Astrocyte (in vitro differentiated cells and primary cell): ENCODE measurements at regions not wholly inside any gene's neighbourhood (a gene's known extent, or its start where the extent isn't known, plus 50 kb on each side); places are given as distances from the start of the nearest gene placed in this dataset.

Source experiments
- DNase-seq: peaks from one replicate; pipeline ENCODE4 v3.0.0-alpha.2; 2010; ENCODE audit warnings: low read depth
- FAIRE-seq: peaks from 2 replicates; lab custom pipeline; 2011; peaks lifted over from hg19 to GRCh38; lab: Jason Lieb, UNC
- H2AFZ ChIP-seq: 2 replicates; pipeline ENCODE4 v1.6.0; 2012; ENCODE audit warnings: low read depth, low read length, inconsistent platforms
- H3K27ac ChIP-seq: 2 replicates; pipeline ENCODE4 v1.5.1; 2011; ENCODE audit warnings: low read depth, low read length, inconsistent platforms
- H3K27me3 ChIP-seq: 2 replicates; pipeline ENCODE4 v1.6.0; 2011; ENCODE audit warnings: low read length, inconsistent platforms; ENCODE audit not compliant: insufficient read depth
- H3K36me3 ChIP-seq: 2 replicates; pipeline ENCODE4 v1.5.1; 2011; ENCODE audit warnings: low read length, inconsistent platforms; ENCODE audit not compliant: insufficient read depth
- H3K4me1 ChIP-seq: 2 replicates; pipeline ENCODE4 v1.5.1; 2011; ENCODE audit warnings: low read length, inconsistent platforms; ENCODE audit not compliant: insufficient read depth
- H3K4me2 ChIP-seq: 2 replicates; pipeline ENCODE4 v1.6.0; 2012; ENCODE audit warnings: low read length, inconsistent platforms
- H3K4me3 ChIP-seq: 2 replicates; pipeline ENCODE4 v1.5.1; 2011; ENCODE audit warnings: low read depth, mild to moderate bottlenecking, low read length, inconsistent platforms; ENCODE audit not compliant: insufficient read depth
- H3K79me2 ChIP-seq: 2 replicates; pipeline ENCODE4 v1.6.0; 2012; ENCODE audit warnings: mild to moderate bottlenecking, low read length, inconsistent platforms; ENCODE audit not compliant: insufficient read depth
- H3K9ac ChIP-seq: 2 replicates; pipeline ENCODE4 v1.6.0; 2012; ENCODE audit warnings: mild to moderate bottlenecking, low read length, inconsistent platforms
- H3K9me3 ChIP-seq: 2 replicates; pipeline ENCODE4 v1.5.1; 2012; ENCODE audit warnings: low read depth, mild to moderate bottlenecking, low read length, inconsistent platforms; ENCODE audit not compliant: insufficient read depth
- H4K20me1 ChIP-seq: 2 replicates; pipeline ENCODE4 v1.6.0; 2012; ENCODE audit warnings: low read length, inconsistent platforms; ENCODE audit not compliant: insufficient read depth
- H3K27ac Mint-ChIP-seq: one replicate; pipeline ENCODE4 v1.8.0; 2021; ENCODE audit warnings: mild to moderate bottlenecking, mixed read lengths; ENCODE audit not compliant: unreplicated experiment
- H3K27me3 Mint-ChIP-seq: one replicate; pipeline ENCODE4 v1.8.0; 2021; ENCODE audit warnings: low read depth, mixed read lengths; ENCODE audit not compliant: unreplicated experiment
- H3K36me3 Mint-ChIP-seq: one replicate; pipeline ENCODE4 v1.8.0; 2021; ENCODE audit warnings: low read depth, mixed read lengths; ENCODE audit not compliant: unreplicated experiment
- H3K4me1 Mint-ChIP-seq: one replicate; pipeline ENCODE4 v1.8.0; 2021; ENCODE audit warnings: low read depth, mixed read lengths; ENCODE audit not compliant: unreplicated experiment
- H3K4me3 Mint-ChIP-seq: one replicate; pipeline ENCODE4 v1.8.0; 2021; ENCODE audit warnings: mild to moderate bottlenecking, moderate library complexity, mixed read lengths; ENCODE audit not compliant: unreplicated experiment
- H3K9me3 Mint-ChIP-seq: one replicate; pipeline ENCODE4 v1.8.0; 2021; ENCODE audit warnings: mild to moderate bottlenecking, mixed read lengths; ENCODE audit not compliant: unreplicated experiment
- CTCF ChIP-seq: IDR thresholded peaks from 2 replicates; pipeline ENCODE4 v1.5.1; 2011; ENCODE audit warnings: low read depth, mild to moderate bottlenecking, inconsistent platforms, low read length, moderate library complexity; ENCODE audit not compliant: insufficient read depth
- EZH2 ChIP-seq: IDR thresholded peaks from 2 replicates; pipeline ENCODE4 v1.6.1; 2012; ENCODE audit warnings: mild to moderate bottlenecking, low read length, inconsistent platforms; ENCODE audit not compliant: insufficient read depth

DNA sequence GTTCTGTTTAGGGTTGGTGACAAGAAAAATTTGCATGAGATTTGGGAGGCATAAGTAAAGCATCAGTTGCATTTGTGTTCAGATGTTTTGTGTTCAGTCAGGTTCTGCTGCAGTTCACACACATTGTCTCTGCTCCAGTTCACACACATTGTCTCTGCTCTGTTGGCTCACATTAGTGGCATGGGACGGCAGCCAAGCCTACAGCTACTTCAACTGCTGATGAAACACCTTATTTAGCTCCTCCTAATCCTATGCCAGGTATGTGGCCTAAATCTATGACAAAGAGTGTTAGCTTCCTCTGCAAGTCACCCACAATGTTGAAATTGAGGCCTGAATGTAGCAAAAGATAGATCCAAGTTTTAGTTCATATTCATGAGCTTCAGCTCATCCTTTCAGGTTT is 278.1 kb upstream of the SYNCRIP start:
- H3K9me3 Mint-ChIP-seq: no peaks in the 10 kb centered on the region
- H3K4me3 Mint-ChIP-seq: no peak overlapping the region
- H3K4me1 ChIP-seq: no peaks in the 10 kb centered on the region
- H3K4me2 ChIP-seq: no peak overlapping the region
- H3K9ac ChIP-seq: no peak overlapping the region
- no peaks in the 10 kb centered on the region for H3K27me3 ChIP-seq
- H3K27ac Mint-ChIP-seq: no peak overlapping the region
- no peak for TF ChIP-seq EZH2
- no peak for TF ChIP-seq CTCF
- H3K4me3 ChIP-seq: no peak overlapping the region
- H4K20me1 ChIP-seq: no peaks in the 10 kb centered on the region
- DNase-seq (no peak), FAIRE-seq (no peak)
- no peaks in the 10 kb centered on the region for H3K36me3 ChIP-seq
- no peak overlapping the region for H3K27ac ChIP-seq
- no peaks in the 10 kb centered on the region for H3K9me3 ChIP-seq
- H3K79me2 ChIP-seq: no peaks in the 10 kb centered on the region
- no peak overlapping the region for H2AFZ ChIP-seq
- no peaks in the 10 kb centered on the region for H3K36me3 Mint-ChIP-seq
- no peaks in the 10 kb centered on the region for H3K4me1 Mint-ChIP-seq
- H3K27me3 Mint-ChIP-seq: no peaks in the 10 kb centered on the region

DNA sequence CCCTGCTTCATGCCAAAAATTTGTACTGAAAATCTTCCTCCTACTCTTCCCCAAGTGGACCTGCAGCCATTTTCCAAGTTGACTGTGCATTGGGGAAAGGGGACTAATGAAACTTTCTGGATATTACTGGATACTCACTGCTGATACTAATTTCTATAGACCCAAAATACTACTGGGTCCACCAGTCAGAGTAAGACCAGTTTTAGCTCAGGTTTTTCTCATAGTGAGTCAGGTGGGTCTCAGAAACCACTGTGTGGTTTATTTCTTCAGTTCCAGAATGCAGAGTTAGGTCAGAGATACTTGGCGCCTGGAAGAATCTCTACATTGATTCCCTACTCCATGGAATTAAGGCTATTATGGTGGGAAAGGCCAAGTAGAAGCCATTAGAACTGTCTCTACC is 274.8 kb upstream of the SYNCRIP start:
- Histone ChIP-seq H4K20me1 (no peaks in the 10 kb centered on the region), H2AFZ (no peak overlapping the region), H3K36me3 (no peaks in the 10 kb centered on the region), H3K79me2 (no peaks in the 10 kb centered on the region), H3K9ac (no peak overlapping the region), H3K27me3 (no peaks in the 10 kb centered on the region), H3K4me2 (no peak overlapping the region), H3K4me3 (no peak overlapping the region), H3K9me3 (no peaks in the 10 kb centered on the region), H3K4me1 (no peaks in the 10 kb centered on the region), H3K27ac (no peak overlapping the region)
- DNase-seq (no peak), FAIRE-seq (no peak)
- TF ChIP-seq CTCF (no peak), EZH2 (no peak)
- Mint-ChIP-seq H3K4me1 (no peaks in the 10 kb centered on the region), H3K27ac (no peak overlapping the region), H3K27me3 (no peaks in the 10 kb centered on the region), H3K9me3 (no peaks in the 10 kb centered on the region), H3K36me3 (no peaks in the 10 kb centered on the region), H3K4me3 (no peak overlapping the region)

DNA sequence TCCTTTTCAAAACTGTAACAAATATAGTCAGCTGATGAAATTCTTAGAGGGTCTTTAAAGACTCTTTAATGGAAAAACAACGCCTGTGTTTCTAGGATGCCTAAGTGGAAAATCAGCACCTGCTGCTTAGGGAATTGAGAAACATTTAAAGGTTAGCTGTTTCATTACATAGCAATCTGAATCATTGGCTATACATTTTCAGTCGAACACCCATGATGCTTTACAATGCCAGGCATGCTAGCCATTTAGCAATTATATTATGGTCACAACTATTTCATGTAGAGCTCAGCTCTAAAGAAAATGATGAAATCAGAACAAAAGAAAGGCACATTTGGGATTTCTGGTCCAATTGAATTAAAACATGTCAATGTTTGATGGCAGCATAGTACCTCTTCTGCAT is 270.3 kb upstream of the SYNCRIP start:
- H4K20me1 ChIP-seq: no peaks in the 10 kb centered on the region
- H3K9ac ChIP-seq: no peak overlapping the region
- Mint-ChIP-seq H3K27ac (no peak overlapping the region), H3K9me3 (peaks cover 2% of the 10 kb centered on the region), H3K36me3 (no peaks in the 10 kb centered on the region), H3K4me1 (no peaks in the 10 kb centered on the region), H3K4me3 (no peak overlapping the region), H3K27me3 (no peaks in the 10 kb centered on the region)
- H3K4me1 ChIP-seq: no peaks in the 10 kb centered on the region
- H3K9me3 ChIP-seq: no peaks in the 10 kb centered on the region
- no peak overlapping the region for H3K27ac ChIP-seq
- H3K4me3 ChIP-seq: no peak overlapping the region
- DNase-seq: no peak
- H3K79me2 ChIP-seq: no peaks in the 10 kb centered on the region
- H3K27me3 ChIP-seq: no peaks in the 10 kb centered on the region
- no peak for FAIRE-seq
- no peaks in the 10 kb centered on the region for H3K36me3 ChIP-seq
- no peak overlapping the region for H2AFZ ChIP-seq
- H3K4me2 ChIP-seq: no peak overlapping the region
- no peak for TF ChIP-seq EZH2
- no peak for TF ChIP-seq CTCF
